Uterus (tissue), 3 donors: ENCODE measurements at regions not wholly inside any gene's neighbourhood (a gene's known extent, or its start where the extent isn't known, plus 50 kb on each side); places are given as distances from the start of the nearest gene placed in this dataset.

ENCODE experiments used
- DNase-seq, 2 donors: peaks; one replicate each; pipeline ENCODE4 v3.0.0-alpha.2; 2019 to 2020
- H3K27ac ChIP-seq, 2 donors: fragments of 200-600 bp; sonication (generic); 1 replicate in 1 of 2; 2 replicates in 1 of 2; pipeline ENCODE4 v1.5.1; 2016 to 2018
- H3K27me3 ChIP-seq, 2 donors: fragments of 200-600 bp; sonication (generic); one replicate each; pipeline ENCODE4 v1.5.1; 2018 to 2019; ENCODE audit warnings: control low read depth in 1 of 2
- H3K36me3 ChIP-seq, 2 donors: fragments of 200-600 bp; sonication (generic); one replicate each; pipeline ENCODE4 v1.5.1; 2019; ENCODE audit warnings: control low read depth in 1 of 2
- H3K4me1 ChIP-seq, 2 donors: fragments of 200-600 bp; sonication (generic); one replicate each; pipeline ENCODE4 v1.5.1; 2018 to 2019; ENCODE audit warnings: control low read depth in 1 of 2
- H3K4me3 ChIP-seq, 2 donors: fragments of 200-600 bp; sonication (generic); 1 replicate in 1 of 2; 2 replicates in 1 of 2; pipeline ENCODE4 v1.5.1; 2018 to 2019; ENCODE audit warnings: mild to moderate bottlenecking in 1 of 2
- H3K9me3 ChIP-seq, 2 donors: fragments of 200-600 bp; sonication (generic); one replicate each; pipeline ENCODE4 v1.5.1; 2019; ENCODE audit warnings: control low read depth in 1 of 2
- CTCF ChIP-seq, 4 experiments: fragments of 200-600 bp in 2 of 4; fragments of 450-650 bp in 2 of 4; sonication (generic) in 2 of 4; IDR thresholded peaks; one replicate each; pipeline ENCODE4 v1.5.1; 2016 to 2019; ENCODE audit warnings: antibody characterized with exemption in 4 of 4, mild to moderate bottlenecking in 2 of 4, moderate library complexity in 1 of 4
- POLR2A ChIP-seq, 2 donors: fragments of 450-650 bp; IDR thresholded peaks; one replicate each; pipeline ENCODE4 v1.6.1; 2016; ENCODE audit warnings: antibody characterized with exemption in 2 of 2, mild to moderate bottlenecking in 1 of 2, moderate library complexity in 1 of 2
- intact Hi-C: fragments of 100-400 bp; cut with DNase I; formaldehyde crosslinking; loops from one replicate; pipeline ENCODE4 v1.15.1; 2023; ENCODE audit warnings: low total_unique reads
- donor health status: DM: yes; HTN: yes; CAD: no.

GRCh38 chr17:33615861-33616260 is 322.8 kb upstream of the ASIC2 start:
- Histone ChIP-seq H3K27me3 (no peaks in the 10 kb centered on the region), H3K36me3 (no peaks in the 10 kb centered on the region), H3K9me3 (no peaks in the 10 kb centered on the region), H3K4me1 (no peaks in the 10 kb centered on the region), H3K4me3 (no peak overlapping the region), H3K27ac (no peak overlapping the region)
- intact Hi-C loops: no loop called here
- TF ChIP-seq CTCF (IDR thresholded peaks at IDR 0.05): no peak
- no peak for DNase-seq

DNA sequence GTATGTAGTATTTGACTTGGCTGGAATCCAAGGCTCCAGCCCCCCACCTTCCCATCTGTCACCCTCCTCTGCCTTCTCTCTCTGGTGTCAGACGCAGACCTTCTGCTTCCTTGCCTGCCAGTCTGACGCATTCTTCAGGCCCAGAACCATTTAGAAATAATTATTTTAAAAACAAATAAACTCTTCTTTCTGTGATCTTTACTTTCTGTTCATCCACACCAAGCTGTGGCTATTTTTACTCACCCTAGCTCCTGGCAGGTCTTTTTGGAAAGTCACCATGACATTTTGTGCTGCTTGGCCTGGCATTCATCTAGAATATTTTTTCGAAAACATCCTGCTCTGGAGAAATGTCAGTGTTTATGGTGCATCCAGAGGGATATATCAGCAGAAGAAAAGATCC is 330.7 kb upstream of the ASIC2 start:
- H3K36me3 ChIP-seq: no peaks in the 10 kb centered on the region
- no peak overlapping the region for H3K4me3 ChIP-seq
- intact Hi-C loops: no loop called here
- H3K9me3 ChIP-seq: no peaks in the 10 kb centered on the region
- no peak for TF ChIP-seq CTCF (IDR thresholded peaks at IDR 0.05)
- no peak for TF ChIP-seq POLR2A (IDR thresholded peaks at IDR 0.05)
- H3K4me1 ChIP-seq: no peaks in the 10 kb centered on the region
- peak overlapping the region; percentile 29 to 48 for H3K27ac ChIP-seq
- DNase-seq: no peak
- H3K27me3 ChIP-seq: no peaks in the 10 kb centered on the region

DNA sequence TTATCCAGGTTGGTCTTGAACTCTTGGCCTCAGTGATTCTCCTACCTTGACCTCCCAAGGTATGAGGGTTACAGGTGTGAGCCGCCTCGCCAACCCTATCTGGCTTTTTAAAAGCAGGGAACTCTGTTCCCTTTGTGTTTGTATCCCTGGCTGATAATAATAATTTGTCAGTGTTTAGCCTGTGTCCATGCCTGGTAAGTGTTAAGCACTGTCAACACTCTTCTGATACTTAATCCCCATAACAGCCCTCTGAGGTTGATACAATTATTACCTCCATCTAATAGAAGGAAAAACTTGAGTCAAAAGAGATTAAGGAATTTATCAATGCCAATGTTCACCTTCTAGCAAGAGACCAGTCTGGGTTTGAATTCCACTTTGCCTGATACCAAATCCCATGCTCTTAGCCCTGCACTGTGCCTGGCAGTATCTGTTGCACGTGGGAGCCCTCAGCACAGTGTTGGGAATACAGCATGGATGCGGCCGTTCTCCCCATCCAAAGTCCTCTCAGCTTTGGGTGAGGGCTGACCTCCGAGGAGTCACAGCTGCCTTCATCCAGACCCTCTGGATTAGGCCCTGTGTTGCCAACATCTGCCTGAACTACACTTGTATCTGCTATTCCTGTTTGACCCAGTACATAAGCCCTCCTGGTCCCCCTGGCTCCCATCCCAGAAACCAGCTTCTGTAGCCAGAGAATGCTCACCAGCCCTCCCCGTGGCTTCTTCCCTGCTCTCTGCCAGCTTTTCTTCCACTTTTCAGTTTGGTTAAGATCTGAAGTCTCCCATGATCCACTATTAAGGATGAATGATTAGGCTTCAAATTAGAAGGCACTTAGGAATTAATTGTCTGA is 335.6 kb upstream of the ASIC2 start:
- no peaks in the 10 kb centered on the region for H3K4me1 ChIP-seq
- H3K27me3 ChIP-seq: no peaks in the 10 kb centered on the region
- no peak overlapping the region for H3K27ac ChIP-seq
- DNase-seq: no peak
- no peak overlapping the region for H3K4me3 ChIP-seq
- H3K36me3 ChIP-seq: no peaks in the 10 kb centered on the region
- TF ChIP-seq POLR2A (IDR thresholded peaks at IDR 0.05): no peak
- TF ChIP-seq CTCF (IDR thresholded peaks at IDR 0.05): no peak
- intact Hi-C loops: no loop called here
- H3K9me3 ChIP-seq: no peaks in the 10 kb centered on the region

DNA sequence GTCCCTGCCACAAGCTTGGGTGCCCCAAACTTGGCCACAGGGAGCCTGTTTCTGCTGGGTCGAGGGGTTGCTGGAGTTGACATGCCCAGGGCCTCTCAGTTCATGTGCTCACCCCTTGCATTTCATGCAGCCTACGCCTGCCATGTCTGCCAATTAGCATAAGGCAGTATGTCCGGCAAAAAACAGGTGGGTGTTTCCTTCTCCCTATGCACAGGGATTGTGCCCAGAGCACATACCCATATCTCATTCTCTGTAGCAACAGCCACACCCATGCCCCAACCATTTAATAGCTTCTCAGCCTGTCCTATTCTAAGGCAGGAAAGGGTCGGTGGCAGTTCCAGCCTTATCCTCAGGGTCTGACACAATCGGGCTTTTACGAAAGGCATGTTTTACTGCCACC is 340.4 kb upstream of the ASIC2 start:
- H3K4me1 ChIP-seq: no peaks in the 10 kb centered on the region
- no peaks in the 10 kb centered on the region for H3K36me3 ChIP-seq
- no peak overlapping the region for H3K4me3 ChIP-seq
- no peak for DNase-seq
- H3K27ac ChIP-seq: no peak overlapping the region
- no peaks in the 10 kb centered on the region for H3K27me3 ChIP-seq
- no peaks in the 10 kb centered on the region for H3K9me3 ChIP-seq
- TF ChIP-seq CTCF (IDR thresholded peaks at IDR 0.05) (no peak), POLR2A (IDR thresholded peaks at IDR 0.05) (no peak)
- intact Hi-C loops: no loop called here

- Histone ChIP-seq H3K4me3 (no peak overlapping the region), H3K36me3 (no peaks in the 10 kb centered on the region), H3K4me1 (no peaks in the 10 kb centered on the region), H3K9me3 (no peaks in the 10 kb centered on the region), H3K27me3 (no peaks in the 10 kb centered on the region), H3K27ac (no peak overlapping the region)
- intact Hi-C loops: no loop called here
- no peak for DNase-seq
- TF ChIP-seq POLR2A (IDR thresholded peaks at IDR 0.05) (no peak), CTCF (IDR thresholded peaks at IDR 0.05) (no peak)
These were observed 344.4 kb upstream of the ASIC2 start for GRCh38 chr17:33637534-33637933.
